ENCODE measurements at regions not wholly inside any gene's neighbourhood (a gene's known extent, or its start where the extent isn't known, plus 50 kb on each side); places are given as distances from the start of the nearest gene placed in this dataset.

DNA sequence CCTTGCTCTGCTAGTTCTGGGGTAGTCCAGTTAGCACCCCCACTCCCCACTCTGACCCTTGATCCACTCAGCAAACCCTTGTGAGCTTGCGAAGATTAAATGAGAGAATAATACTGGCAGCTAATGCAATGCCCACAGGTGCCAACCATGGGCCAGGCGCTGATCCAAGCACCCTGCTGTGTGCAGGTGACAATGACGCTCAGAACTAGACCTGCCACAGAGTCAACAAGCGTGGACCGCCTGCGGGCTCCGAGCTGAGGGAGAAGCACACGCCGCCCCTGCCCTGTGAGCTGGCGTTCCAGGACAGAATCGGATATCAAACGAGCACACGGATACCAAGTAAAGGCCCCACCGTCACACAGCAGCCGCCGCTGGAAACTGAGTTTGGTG lies 129.2 kb downstream of the FAM53A start:
- TF ChIP-seq ZNF274 (IDR thresholded peaks at IDR 0.05; ENCODE audit: low read depth, low read length) (no peak), SUZ12 (IDR thresholded peaks at IDR 0.05; ENCODE audit: extremely low read depth, insufficient read depth, insufficient read length) (no peak)
